ENCODE measurements at regions not wholly inside any gene's neighbourhood (a gene's known extent, or its start where the extent isn't known, plus 50 kb on each side); places are given as distances from the start of the nearest gene placed in this dataset.

GRCh38 chr13:111550062-111550461 lies 229.6 kb downstream of the TEX29 start:
- TF ChIP-seq POLR2A (IDR thresholded peaks at IDR 0.05): no peak
- TF ChIP-seq, protein P1, sequence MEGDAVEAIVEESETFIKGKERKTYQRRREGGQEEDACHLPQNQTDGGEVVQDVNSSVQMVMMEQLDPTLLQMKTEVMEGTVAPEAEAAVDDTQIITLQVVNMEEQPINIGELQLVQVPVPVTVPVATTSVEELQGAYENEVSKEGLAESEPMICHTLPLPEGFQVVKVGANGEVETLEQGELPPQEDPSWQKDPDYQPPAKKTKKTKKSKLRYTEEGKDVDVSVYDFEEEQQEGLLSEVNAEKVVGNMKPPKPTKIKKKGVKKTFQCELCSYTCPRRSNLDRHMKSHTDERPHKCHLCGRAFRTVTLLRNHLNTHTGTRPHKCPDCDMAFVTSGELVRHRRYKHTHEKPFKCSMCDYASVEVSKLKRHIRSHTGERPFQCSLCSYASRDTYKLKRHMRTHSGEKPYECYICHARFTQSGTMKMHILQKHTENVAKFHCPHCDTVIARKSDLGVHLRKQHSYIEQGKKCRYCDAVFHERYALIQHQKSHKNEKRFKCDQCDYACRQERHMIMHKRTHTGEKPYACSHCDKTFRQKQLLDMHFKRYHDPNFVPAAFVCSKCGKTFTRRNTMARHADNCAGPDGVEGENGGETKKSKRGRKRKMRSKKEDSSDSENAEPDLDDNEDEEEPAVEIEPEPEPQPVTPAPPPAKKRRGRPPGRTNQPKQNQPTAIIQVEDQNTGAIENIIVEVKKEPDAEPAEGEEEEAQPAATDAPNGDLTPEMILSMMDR (IDR thresholded peaks at IDR 0.05): no peak

Data from uterus (tissue), 2 donors.